ENCODE measurements at regions not wholly inside any gene's neighbourhood (a gene's known extent, or its start where the extent isn't known, plus 50 kb on each side); places are given as distances from the start of the nearest gene placed in this dataset.

- DNase-seq (ENCODE audit: low read depth in 1 of 2, low spot score in 1 of 2): no peak
- Histone ChIP-seq H3K4me3 (no peak overlapping the region), H3K4me1 (ENCODE audit: low read depth) (no peaks in the 10 kb centered on the region), H3K9me3 (ENCODE audit: low read depth) (no peaks in the 10 kb centered on the region), H3K27me3 (no peaks in the 10 kb centered on the region), H3K27ac (no peak overlapping the region), H3K36me3 (no peaks in the 10 kb centered on the region)
- TF ChIP-seq, protein P1, sequence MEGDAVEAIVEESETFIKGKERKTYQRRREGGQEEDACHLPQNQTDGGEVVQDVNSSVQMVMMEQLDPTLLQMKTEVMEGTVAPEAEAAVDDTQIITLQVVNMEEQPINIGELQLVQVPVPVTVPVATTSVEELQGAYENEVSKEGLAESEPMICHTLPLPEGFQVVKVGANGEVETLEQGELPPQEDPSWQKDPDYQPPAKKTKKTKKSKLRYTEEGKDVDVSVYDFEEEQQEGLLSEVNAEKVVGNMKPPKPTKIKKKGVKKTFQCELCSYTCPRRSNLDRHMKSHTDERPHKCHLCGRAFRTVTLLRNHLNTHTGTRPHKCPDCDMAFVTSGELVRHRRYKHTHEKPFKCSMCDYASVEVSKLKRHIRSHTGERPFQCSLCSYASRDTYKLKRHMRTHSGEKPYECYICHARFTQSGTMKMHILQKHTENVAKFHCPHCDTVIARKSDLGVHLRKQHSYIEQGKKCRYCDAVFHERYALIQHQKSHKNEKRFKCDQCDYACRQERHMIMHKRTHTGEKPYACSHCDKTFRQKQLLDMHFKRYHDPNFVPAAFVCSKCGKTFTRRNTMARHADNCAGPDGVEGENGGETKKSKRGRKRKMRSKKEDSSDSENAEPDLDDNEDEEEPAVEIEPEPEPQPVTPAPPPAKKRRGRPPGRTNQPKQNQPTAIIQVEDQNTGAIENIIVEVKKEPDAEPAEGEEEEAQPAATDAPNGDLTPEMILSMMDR (IDR thresholded peaks at IDR 0.05; ENCODE audit: low read depth, low read length): no peak
These were observed 437.3 kb upstream of the SEMA3A start for GRCh38 chr7:84631913-84632312.

DNA sequence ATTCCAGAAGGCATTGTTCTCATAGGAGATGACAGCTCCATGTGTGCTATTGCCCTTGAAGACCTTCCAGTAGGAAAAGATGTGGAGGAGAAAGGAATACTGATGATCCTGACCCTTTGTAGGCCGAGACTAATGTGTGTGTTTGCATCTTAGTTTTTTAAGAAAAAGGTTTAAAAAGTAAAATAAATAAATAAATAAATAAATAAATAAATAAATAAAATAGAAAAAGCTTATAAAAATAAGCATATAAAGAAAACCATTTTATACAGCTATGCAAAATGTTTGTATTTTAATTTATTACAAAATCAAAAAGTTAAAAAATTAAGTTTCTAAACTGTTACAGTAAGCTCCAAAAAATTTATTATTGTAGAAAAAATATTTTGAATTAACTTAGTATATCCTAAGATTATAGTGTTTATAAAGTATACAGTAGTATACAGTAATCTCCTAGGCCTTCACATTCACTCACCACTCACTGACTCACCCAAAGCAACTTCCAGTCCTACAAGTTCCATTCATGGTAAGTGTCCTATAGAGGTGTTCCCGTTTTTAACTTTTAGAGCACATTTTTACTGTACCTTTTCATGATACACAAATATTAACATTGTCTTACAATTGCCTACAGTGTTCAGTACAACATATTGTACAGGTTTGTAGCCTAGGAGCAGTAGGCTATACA lies 435.2 kb upstream of the SEMA3A start:
- Histone ChIP-seq H3K9me3 (ENCODE audit: low read depth) (no peaks in the 10 kb centered on the region), H3K27ac (no peak overlapping the region), H3K4me3 (no peak overlapping the region), H3K27me3 (no peaks in the 10 kb centered on the region), H3K4me1 (ENCODE audit: low read depth) (no peaks in the 10 kb centered on the region), H3K36me3 (no peaks in the 10 kb centered on the region)
- TF ChIP-seq, protein P1 (IDR thresholded peaks at IDR 0.05; ENCODE audit: low read depth, low read length): no peak
- DNase-seq (ENCODE audit: low read depth in 1 of 2, low spot score in 1 of 2): no peak

DNA sequence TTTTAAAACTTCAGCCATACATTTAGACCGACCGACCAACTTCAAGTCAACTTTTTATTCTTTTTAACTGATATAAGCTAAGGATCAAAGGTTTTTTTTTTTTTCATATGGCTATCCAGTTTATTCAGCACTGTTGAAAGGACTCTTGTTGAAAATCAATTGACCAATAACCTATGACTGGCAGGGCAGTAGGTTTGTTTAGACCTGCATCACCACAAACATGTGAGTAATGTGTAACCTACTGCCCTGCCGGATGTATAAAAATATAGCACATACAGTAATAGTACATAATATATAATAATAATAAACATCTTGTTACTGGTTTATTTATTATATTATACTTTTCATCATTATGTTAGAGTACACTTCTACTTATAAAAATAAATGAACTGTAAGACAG lies 434.6 kb upstream of the SEMA3A start:
- no peak for DNase-seq (ENCODE audit: low read depth in 1 of 2, low spot score in 1 of 2)
- TF ChIP-seq, protein P1 (IDR thresholded peaks at IDR 0.05; ENCODE audit: low read depth, low read length): no peak
- H3K27me3 ChIP-seq: no peaks in the 10 kb centered on the region
- H3K4me1 ChIP-seq (ENCODE audit: low read depth): no peaks in the 10 kb centered on the region
- H3K36me3 ChIP-seq: no peaks in the 10 kb centered on the region
- no peak overlapping the region for H3K27ac ChIP-seq
- H3K9me3 ChIP-seq (ENCODE audit: low read depth): no peaks in the 10 kb centered on the region
- no peak overlapping the region for H3K4me3 ChIP-seq

- no peaks in the 10 kb centered on the region for H3K36me3 ChIP-seq
These were observed 432.7 kb upstream of the SEMA3A start for GRCh38 chr7:84627250-84627649.

GRCh38 chr7:84624927-84625326 lies 430.3 kb upstream of the SEMA3A start:
- no peak overlapping the region for H3K27ac ChIP-seq
- TF ChIP-seq, protein P1 (IDR thresholded peaks at IDR 0.05; ENCODE audit: low read depth, low read length): no peak
- no peaks in the 10 kb centered on the region for H3K9me3 ChIP-seq (ENCODE audit: low read depth)
- no peak for DNase-seq (ENCODE audit: low read depth in 1 of 2, low spot score in 1 of 2)
- H3K27me3 ChIP-seq: no peaks in the 10 kb centered on the region
- no peak overlapping the region for H3K4me3 ChIP-seq
- H3K36me3 ChIP-seq: no peaks in the 10 kb centered on the region
- no peaks in the 10 kb centered on the region for H3K4me1 ChIP-seq (ENCODE audit: low read depth)

More at GRCh38 chr7:84627250-84627649, 432.7 kb upstream of the SEMA3A start:
- Histone ChIP-seq H3K9me3 (ENCODE audit: low read depth) (no peaks in the 10 kb centered on the region), H3K4me1 (ENCODE audit: low read depth) (no peaks in the 10 kb centered on the region), H3K4me3 (no peak overlapping the region), H3K27me3 (no peaks in the 10 kb centered on the region), H3K27ac (no peak overlapping the region)
- TF ChIP-seq, protein P1 (IDR thresholded peaks at IDR 0.05; ENCODE audit: low read depth, low read length): no peak
- no peak for DNase-seq (ENCODE audit: low read depth in 1 of 2, low spot score in 1 of 2)
